ENCODE measurements at regions not wholly inside any gene's neighbourhood (a gene's known extent, or its start where the extent isn't known, plus 50 kb on each side); places are given as distances from the start of the nearest gene placed in this dataset.
"Not testable (repeated sequence)": the region's sequence is repeated elsewhere in the genome, so short reads cannot be mapped to it uniquely, and the experiment has no call there.

- DNase-seq = no peak
Measured at GRCh38 chr16:52309446-52310416, 237.2 kb downstream of the TOX3 start.

GRCh38 chr16:52308051-52308450 lies 238.9 kb downstream of the TOX3 start:
- no peak for DNase-seq

GRCh38 chr16:52301026-52301425 lies 245.9 kb downstream of the TOX3 start:
- DNase-seq = no peak

- no peak for DNase-seq
Measured at GRCh38 chr16:52298769-52299168, 248.2 kb downstream of the TOX3 start.

GRCh38 chr16:52296706-52297315 lies 250.1 kb downstream of the TOX3 start:
- not testable (repeated sequence) for DNase-seq

GRCh38 chr16:52296076-52296475 lies 250.9 kb downstream of the TOX3 start:
- DNase-seq = no peak

- no peak for DNase-seq
Measured at GRCh38 chr16:52294660-52295059, 252.3 kb downstream of the TOX3 start.

GRCh38 chr16:52293204-52293603 lies 253.7 kb downstream of the TOX3 start:
- no peak for DNase-seq

- DNase-seq = no peak
Measured at GRCh38 chr16:52283584-52284375, 263.2 kb downstream of the TOX3 start.

GRCh38 chr16:52283018-52283417 lies 263.9 kb downstream of the TOX3 start:
- no peak for DNase-seq

GRCh38 chr16:52280086-52280485 lies 266.9 kb downstream of the TOX3 start:
- no peak for DNase-seq

- no peak for DNase-seq
Measured at GRCh38 chr16:52271088-52271750, 275.7 kb downstream of the TOX3 start.

- no peak for DNase-seq
Measured at GRCh38 chr16:52265446-52265861, 281.5 kb downstream of the TOX3 start.

- DNase-seq = no peak
Measured at GRCh38 chr16:52257534-52257933, 289.4 kb downstream of the TOX3 start.

- DNase-seq = no peak
Measured at GRCh38 chr16:52256310-52257078, 290.4 kb downstream of the TOX3 start.

- no peak for DNase-seq
Measured at GRCh38 chr16:52254746-52255145, 292.2 kb downstream of the TOX3 start.

GRCh38 chr16:52252680-52253079 lies 294.3 kb downstream of the TOX3 start:
- DNase-seq = no peak

- no peak for DNase-seq
Measured at GRCh38 chr16:52251495-52251894, 295.4 kb downstream of the TOX3 start.

- no peak for DNase-seq
Measured at GRCh38 chr16:52247737-52248136, 299.2 kb downstream of the TOX3 start.

GRCh38 chr16:52238710-52239109 lies 308.2 kb downstream of the TOX3 start:
- no peak for DNase-seq

GRCh38 chr16:52237823-52238222 lies 309.1 kb downstream of the TOX3 start:
- DNase-seq = no peak

- DNase-seq = no peak
Measured at GRCh38 chr16:52235186-52235585, 311.8 kb downstream of the TOX3 start.
